Skeletal muscle satellite cell (primary cell): ENCODE measurements at regions not wholly inside any gene's neighbourhood (a gene's known extent, or its start where the extent isn't known, plus 50 kb on each side); places are given as distances from the start of the nearest gene placed in this dataset.
A peak's percentile ranks its signal among the peaks of the same experiment; 100 is the strongest.

ENCODE experiments used
- H3K27me3 ChIP-seq: 2 replicates; pipeline ENCODE4 v1.7.0; 2013; ENCODE audit warnings: low read length; ENCODE audit not compliant: control insufficient read depth, insufficient read depth
- H3K36me3 ChIP-seq: 2 replicates; pipeline ENCODE4 v1.7.0; 2013; ENCODE audit warnings: mild to moderate bottlenecking, control low read depth, low read length; ENCODE audit not compliant: insufficient read depth
- H3K4me1 ChIP-seq: 2 replicates; pipeline ENCODE4 v1.7.0; 2013; ENCODE audit warnings: low read length; ENCODE audit not compliant: control insufficient read depth, insufficient read depth
- H3K4me2 ChIP-seq: 2 replicates; pipeline ENCODE4 v1.7.0; 2013; ENCODE audit warnings: mild to moderate bottlenecking, low read length
- H3K4me3 ChIP-seq: 2 replicates; pipeline ENCODE4 v1.7.0; 2013; ENCODE audit warnings: low read length
- H3K9ac ChIP-seq: 2 replicates; pipeline ENCODE4 v1.7.0; 2013; ENCODE audit warnings: mild to moderate bottlenecking, low read depth, low read length, moderate library complexity
- H3K9me3 ChIP-seq: replicated peaks from 2 replicates; pipeline ENCODE4 v1.7.0; 2013; ENCODE audit warnings: mild to moderate bottlenecking, control low read depth, low read length

DNA sequence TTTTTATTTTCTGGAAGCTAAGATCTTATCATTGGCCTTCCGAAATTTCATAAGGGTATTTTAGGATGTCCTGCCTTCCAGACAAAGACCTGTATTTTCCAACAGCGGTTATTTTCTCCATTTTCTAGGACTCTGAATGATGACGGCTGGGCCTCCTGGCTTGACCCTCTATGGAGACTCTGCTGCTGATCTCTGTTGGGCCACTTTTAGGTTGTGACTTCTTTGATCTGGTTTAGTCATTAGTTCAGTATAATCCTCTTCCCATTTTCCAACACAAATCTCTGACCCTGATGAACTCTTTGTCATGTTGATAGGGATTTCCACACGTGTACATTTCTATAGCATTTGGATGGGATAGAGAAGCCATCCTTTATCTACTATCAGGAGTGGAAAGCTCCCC lies 93.7 kb downstream of the HS1BP3 start:
- Histone ChIP-seq H3K4me1 (peaks cover 12% of the 10 kb centered on the region), H3K9ac (no peak overlapping the region), H3K27me3 (peaks cover 5% of the 10 kb centered on the region), H3K36me3 (no peaks in the 10 kb centered on the region), H3K4me2 (no peak overlapping the region), H3K4me3 (no peak overlapping the region), H3K9me3 (no peaks in the 10 kb centered on the region)

DNA sequence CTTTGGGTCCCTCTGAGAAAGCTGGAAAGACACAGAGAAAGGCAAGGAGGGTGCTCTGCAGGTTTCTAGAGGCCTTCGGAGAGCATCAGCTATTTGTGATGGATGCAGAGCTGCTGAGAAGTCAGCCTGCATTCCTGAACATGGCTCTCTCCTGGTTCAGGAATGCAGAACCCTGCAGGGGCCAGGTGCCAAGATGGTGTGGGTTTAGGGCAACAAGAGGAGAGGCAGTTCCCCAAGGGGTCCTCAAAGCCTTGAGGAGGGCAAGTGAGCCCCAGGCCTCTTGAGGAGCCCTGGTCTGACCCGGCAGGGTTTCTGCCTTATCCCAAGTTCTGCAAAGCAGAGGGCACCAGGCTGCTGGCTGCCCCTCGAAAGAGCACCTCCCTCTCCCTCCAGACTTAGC lies 93.3 kb downstream of the HS1BP3 start:
- Histone ChIP-seq H3K4me1 (peaks cover 12% of the 10 kb centered on the region), H3K4me3 (no peak overlapping the region), H3K36me3 (no peaks in the 10 kb centered on the region), H3K4me2 (no peak overlapping the region), H3K9me3 (no peaks in the 10 kb centered on the region), H3K9ac (no peak overlapping the region), H3K27me3 (peaks cover 5% of the 10 kb centered on the region)

DNA sequence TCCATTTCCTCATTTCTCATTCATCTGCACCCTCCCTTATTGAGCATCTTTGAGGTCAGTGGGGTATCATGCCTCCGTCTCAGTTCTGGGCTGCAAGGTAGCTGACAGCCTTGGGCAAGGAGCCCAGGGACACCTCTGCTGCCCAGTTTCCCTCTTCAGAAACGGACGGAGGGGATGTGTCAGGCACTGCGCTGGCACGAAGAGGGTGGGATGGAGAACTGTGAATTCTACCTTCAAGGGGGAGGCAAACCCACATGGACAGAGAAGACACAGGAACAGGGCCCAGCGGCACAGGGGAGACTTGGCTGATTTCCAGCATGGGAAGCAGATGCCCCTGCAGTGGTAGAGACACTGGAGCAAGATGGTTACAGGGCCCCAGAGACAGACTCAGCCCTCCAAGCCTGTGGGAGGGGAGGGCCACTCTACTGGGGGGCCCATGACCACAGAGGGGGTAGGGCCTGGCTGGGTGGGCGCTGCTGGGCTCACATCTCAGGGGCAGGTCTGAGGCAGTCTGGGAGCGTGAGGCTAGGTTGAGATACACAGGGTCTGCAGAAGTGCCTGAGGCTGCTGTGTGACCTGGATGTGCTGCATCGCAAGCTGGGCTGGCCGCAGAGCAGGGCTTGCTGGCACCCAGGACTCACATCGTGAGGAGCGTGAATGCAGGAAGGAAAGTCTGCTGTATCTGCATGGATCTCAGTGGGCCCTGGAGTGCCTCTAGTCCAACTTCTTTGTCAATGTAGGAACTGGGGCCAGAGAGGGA lies 92.3 kb downstream of the HS1BP3 start:
- no peak overlapping the region for H3K4me2 ChIP-seq
- no peak overlapping the region for H3K4me3 ChIP-seq
- no peaks in the 10 kb centered on the region for H3K9me3 ChIP-seq
- no peaks in the 10 kb centered on the region for H3K36me3 ChIP-seq
- H3K9ac ChIP-seq: no peak overlapping the region
- H3K4me1 ChIP-seq: peaks cover 19% of the 10 kb centered on the region
- peaks cover 5% of the 10 kb centered on the region for H3K27me3 ChIP-seq

GRCh38 chr2:20559277-20559676 lies 91.6 kb downstream of the HS1BP3 start:
- H3K9ac ChIP-seq: no peak overlapping the region
- H3K4me2 ChIP-seq: no peak overlapping the region
- peaks cover 5% of the 10 kb centered on the region for H3K27me3 ChIP-seq
- no peaks in the 10 kb centered on the region for H3K9me3 ChIP-seq
- peaks cover 26% of the 10 kb centered on the region for H3K4me1 ChIP-seq
- no peaks in the 10 kb centered on the region for H3K36me3 ChIP-seq
- no peak overlapping the region for H3K4me3 ChIP-seq

DNA sequence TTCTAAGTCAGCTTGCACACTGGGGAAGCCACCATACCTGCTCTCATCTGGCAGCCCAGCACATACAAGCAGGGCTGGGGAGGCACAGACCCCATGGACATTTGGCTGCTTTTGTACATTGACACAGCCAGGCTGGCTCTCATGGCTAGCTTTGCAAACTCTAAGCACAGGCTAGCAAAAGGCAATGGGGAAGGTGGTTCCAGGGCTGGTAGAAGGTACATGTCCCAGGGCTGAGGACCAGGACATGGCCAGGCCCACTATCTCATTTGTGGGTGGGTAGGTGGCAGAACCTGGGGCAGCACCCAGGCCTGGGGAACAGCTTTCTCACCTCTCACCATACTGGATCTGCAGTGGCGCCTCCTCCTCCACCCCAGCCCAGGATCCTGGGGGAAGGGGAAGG lies 90.9 kb downstream of the HS1BP3 start:
- no peaks in the 10 kb centered on the region for H3K36me3 ChIP-seq
- peaks cover 5% of the 10 kb centered on the region for H3K27me3 ChIP-seq
- H3K4me3 ChIP-seq: no peak overlapping the region
- H3K4me1 ChIP-seq: peaks cover 28% of the 10 kb centered on the region
- no peak overlapping the region for H3K4me2 ChIP-seq
- H3K9ac ChIP-seq: no peak overlapping the region
- no peaks in the 10 kb centered on the region for H3K9me3 ChIP-seq

DNA sequence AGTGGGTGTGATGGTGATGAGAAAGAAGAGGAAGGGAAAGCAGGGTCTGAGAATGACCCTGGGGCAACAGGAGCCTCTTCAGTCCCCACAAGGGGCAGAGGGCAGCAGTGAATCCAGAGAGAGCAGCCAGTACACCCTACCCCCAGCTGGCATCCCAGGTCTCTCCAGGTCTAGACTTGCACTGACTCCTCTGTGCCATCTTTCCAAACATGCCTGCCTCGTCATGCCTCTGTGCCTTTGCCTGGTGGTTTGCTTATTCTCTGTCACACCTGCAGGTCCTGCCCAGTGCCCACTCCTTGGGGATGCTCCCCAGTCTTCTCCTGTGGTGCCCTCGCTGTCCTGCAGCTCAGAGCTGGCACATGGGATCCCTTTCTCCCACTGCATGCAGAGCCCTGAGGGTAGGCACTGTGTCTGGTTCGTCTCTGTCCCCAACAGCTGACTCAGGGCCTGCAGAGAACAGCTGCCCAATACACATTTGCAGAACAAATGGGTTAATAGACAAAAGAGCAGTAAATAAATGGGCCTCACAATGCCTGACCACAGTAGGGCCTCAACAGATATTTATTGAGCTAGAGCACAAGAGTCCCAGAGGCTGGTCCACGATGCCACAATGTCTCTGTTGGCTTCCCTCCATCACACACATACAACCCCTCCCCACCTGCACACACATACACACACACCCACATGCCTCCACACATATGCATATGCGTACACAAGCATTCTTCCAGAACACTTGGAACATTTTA lies 89.8 kb downstream of the HS1BP3 start:
- Histone ChIP-seq H3K36me3 (no peaks in the 10 kb centered on the region), H3K4me1 (peaks cover 28% of the 10 kb centered on the region), H3K9ac (no peak overlapping the region), H3K27me3 (peaks cover 5% of the 10 kb centered on the region), H3K9me3 (no peaks in the 10 kb centered on the region), H3K4me2 (peak overlapping the region; percentile 19), H3K4me3 (no peak overlapping the region)

GRCh38 chr2:20561637-20562454 lies 89.1 kb downstream of the HS1BP3 start:
- no peaks in the 10 kb centered on the region for H3K9me3 ChIP-seq
- peak overlapping the region; percentile 24 for H3K4me2 ChIP-seq
- peaks cover 5% of the 10 kb centered on the region for H3K27me3 ChIP-seq
- H3K4me3 ChIP-seq: no peak overlapping the region
- no peak overlapping the region for H3K9ac ChIP-seq
- H3K4me1 ChIP-seq: peaks cover 28% of the 10 kb centered on the region
- H3K36me3 ChIP-seq: no peaks in the 10 kb centered on the region

- H3K4me1 ChIP-seq: peaks cover 28% of the 10 kb centered on the region
Measured at GRCh38 chr2:20562540-20563225, 88.2 kb downstream of the HS1BP3 start.

DNA sequence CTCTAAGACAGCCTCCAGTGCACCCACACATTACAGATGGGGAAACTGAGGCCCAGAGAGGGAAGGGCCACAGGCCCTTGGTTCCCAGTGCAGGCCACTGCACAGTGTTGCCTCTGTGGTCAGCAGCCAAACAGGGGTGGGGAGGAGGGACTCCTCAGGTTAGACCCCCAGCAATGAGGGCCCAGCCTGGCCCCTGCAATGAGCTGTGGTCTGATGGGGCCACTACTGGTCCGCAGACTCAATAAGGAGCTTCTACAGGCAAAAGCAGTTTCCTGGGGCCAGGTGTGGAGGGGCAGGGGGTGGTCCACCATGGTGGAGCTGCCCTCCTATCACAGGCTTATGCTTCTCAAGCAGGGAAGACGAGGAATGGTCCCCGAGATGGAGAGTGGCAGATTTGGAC lies 87.6 kb downstream of the HS1BP3 start:
- H3K9me3 ChIP-seq: no peaks in the 10 kb centered on the region
- peaks cover under 1% of the 10 kb centered on the region for H3K27me3 ChIP-seq
- no peak overlapping the region for H3K4me2 ChIP-seq
- no peak overlapping the region for H3K4me3 ChIP-seq
- H3K4me1 ChIP-seq: peaks cover 28% of the 10 kb centered on the region
- H3K36me3 ChIP-seq: no peaks in the 10 kb centered on the region
- H3K9ac ChIP-seq: no peak overlapping the region

More at GRCh38 chr2:20562540-20563225, 88.2 kb downstream of the HS1BP3 start:
- H3K9ac ChIP-seq: no peak overlapping the region
- H3K9me3 ChIP-seq: no peaks in the 10 kb centered on the region
- H3K4me2 ChIP-seq: no peak overlapping the region
- peaks cover 5% of the 10 kb centered on the region for H3K27me3 ChIP-seq
- H3K36me3 ChIP-seq: no peaks in the 10 kb centered on the region
- H3K4me3 ChIP-seq: no peak overlapping the region

GRCh38 chr2:20563833-20564232 lies 87.1 kb downstream of the HS1BP3 start:
- Histone ChIP-seq H3K4me2 (peak overlapping the region; percentile 21), H3K4me3 (no peak overlapping the region), H3K27me3 (no peaks in the 10 kb centered on the region), H3K9me3 (no peaks in the 10 kb centered on the region), H3K4me1 (peaks cover 34% of the 10 kb centered on the region), H3K36me3 (no peaks in the 10 kb centered on the region), H3K9ac (no peak overlapping the region)

DNA sequence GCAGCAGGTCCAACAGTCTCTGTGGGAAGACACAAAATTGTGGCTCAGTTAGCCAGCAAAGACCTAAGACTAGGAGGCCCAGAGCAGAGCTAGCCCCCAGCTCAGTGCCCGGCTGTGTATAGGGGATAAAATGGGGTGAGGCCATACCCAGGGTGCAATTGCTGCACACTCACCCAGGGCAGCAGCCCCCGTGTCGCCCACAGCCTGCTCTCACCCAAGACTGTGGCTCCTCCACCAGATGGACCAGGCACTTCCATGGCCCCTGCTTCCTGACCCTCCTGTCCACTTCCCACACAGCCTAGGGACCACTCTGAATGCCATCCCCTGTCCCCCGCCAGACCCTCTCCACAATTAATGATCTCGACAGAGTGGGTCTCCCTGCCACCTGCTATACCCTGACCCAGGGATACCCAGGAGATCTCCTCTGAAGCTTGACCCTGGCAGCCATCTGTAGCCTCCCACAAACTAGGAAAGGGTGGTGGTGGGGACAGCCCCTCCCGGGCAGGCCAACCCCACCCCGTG lies 85.7 kb downstream of the HS1BP3 start:
- Histone ChIP-seq H3K4me2 (no peak overlapping the region), H3K9ac (no peak overlapping the region), H3K9me3 (no peaks in the 10 kb centered on the region), H3K27me3 (no peaks in the 10 kb centered on the region), H3K4me1 (peaks cover 43% of the 10 kb centered on the region), H3K4me3 (no peak overlapping the region), H3K36me3 (no peaks in the 10 kb centered on the region)
